Fibroblast of the aortic adventitia (primary cell): ENCODE measurements at regions not wholly inside any gene's neighbourhood (a gene's known extent, or its start where the extent isn't known, plus 50 kb on each side); places are given as distances from the start of the nearest gene placed in this dataset.

Source experiments
- DNase-seq: peaks from one replicate; pipeline ENCODE4 v3.0.0-alpha.2; 2010; ENCODE audit warnings: low read depth
- H3K4me3 ChIP-seq: 2 replicates; pipeline ENCODE4 v1.5.1; 2011; ENCODE audit warnings: low read depth, mild to moderate bottlenecking, control low read depth, low read length, moderate library complexity
- CTCF ChIP-seq: IDR thresholded peaks from 2 replicates; pipeline ENCODE4 v1.5.1; 2011; ENCODE audit warnings: mild to moderate bottlenecking, low read length, control low read depth, inconsistent platforms; ENCODE audit not compliant: insufficient read depth

- H3K4me3 ChIP-seq = no peak overlapping the region
- DNase-seq = peak; percentile 60
- no peak for TF ChIP-seq CTCF
These were observed 163.5 kb upstream of the ADRA1B start for GRCh38 chr5:159752622-159753275.

GRCh38 chr5:159758189-159758588, 158.1 kb upstream of the ADRA1B start:
- TF ChIP-seq CTCF = no peak
- DNase-seq = no peak

GRCh38 chr5:159759791-159760290, 156.4 kb upstream of the ADRA1B start:
- no peak for DNase-seq

More at GRCh38 chr5:159758189-159758588, 158.1 kb upstream of the ADRA1B start:
- no peak overlapping the region for H3K4me3 ChIP-seq

GRCh38 chr5:159762921-159763320, 153.4 kb upstream of the ADRA1B start:
- DNase-seq = peak; percentile 51
- no peak for TF ChIP-seq CTCF
- no peak overlapping the region for H3K4me3 ChIP-seq

More at GRCh38 chr5:159759791-159760290, 156.4 kb upstream of the ADRA1B start:
- no peak for TF ChIP-seq CTCF
- H3K4me3 ChIP-seq = no peak overlapping the region

GRCh38 chr5:159763562-159763961, 152.7 kb upstream of the ADRA1B start:
- TF ChIP-seq CTCF = no peak
- DNase-seq = no peak
- no peak overlapping the region for H3K4me3 ChIP-seq

GRCh38 chr5:159764283-159765134, 151.8 kb upstream of the ADRA1B start:
- no peak for TF ChIP-seq CTCF
- no peak overlapping the region for H3K4me3 ChIP-seq
- peak; percentile 94 for DNase-seq
